ENCODE measurements at regions not wholly inside any gene's neighbourhood (a gene's known extent, or its start where the extent isn't known, plus 50 kb on each side); places are given as distances from the start of the nearest gene placed in this dataset.
A peak's percentile ranks its signal among the peaks of the same experiment; 100 is the strongest.

DNA sequence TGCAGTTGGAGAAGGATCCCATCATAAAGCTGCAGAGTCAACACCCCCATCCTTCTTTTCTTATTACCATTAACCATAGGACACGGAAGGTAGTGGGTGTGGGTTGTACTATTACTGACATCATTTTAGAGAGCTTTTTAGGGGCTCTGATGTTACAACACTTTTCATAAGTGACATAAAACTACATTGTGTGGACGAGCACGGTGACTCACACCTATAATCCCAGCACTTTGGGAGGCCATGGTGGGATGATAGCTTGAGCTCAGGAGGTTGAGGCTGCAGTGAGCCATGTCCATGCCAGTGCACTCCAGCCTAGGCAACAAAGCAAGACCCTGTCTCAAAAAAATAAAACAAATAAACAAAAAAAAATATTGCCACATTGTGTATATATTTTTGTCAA is 167.1 kb downstream of the DUSP6 start:
- DNase-seq (ENCODE audit: low spot score) = no peak

DNA sequence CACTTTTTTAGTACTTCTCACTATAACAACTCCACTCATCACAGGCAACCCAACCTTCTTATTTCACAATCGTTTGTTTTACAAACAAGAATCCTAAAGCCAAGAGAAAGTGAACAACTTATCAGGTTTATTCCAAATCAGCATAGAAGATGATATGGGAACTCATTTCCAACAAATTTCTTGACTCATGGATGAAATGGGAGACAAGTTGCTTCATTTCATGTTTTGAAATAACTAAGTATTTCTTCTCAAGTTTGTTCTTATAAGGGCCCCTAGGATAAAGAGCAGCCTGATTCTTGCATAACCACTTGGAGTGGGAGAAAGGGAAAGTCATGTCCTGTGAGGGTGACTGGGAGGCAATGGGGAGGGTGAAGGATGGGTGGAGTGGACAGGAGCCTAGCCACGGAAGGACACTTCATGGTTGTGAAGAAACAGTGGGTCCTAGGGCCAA is 168.3 kb downstream of the DUSP6 start:
- DNase-seq (ENCODE audit: low spot score) = no peak

DNA sequence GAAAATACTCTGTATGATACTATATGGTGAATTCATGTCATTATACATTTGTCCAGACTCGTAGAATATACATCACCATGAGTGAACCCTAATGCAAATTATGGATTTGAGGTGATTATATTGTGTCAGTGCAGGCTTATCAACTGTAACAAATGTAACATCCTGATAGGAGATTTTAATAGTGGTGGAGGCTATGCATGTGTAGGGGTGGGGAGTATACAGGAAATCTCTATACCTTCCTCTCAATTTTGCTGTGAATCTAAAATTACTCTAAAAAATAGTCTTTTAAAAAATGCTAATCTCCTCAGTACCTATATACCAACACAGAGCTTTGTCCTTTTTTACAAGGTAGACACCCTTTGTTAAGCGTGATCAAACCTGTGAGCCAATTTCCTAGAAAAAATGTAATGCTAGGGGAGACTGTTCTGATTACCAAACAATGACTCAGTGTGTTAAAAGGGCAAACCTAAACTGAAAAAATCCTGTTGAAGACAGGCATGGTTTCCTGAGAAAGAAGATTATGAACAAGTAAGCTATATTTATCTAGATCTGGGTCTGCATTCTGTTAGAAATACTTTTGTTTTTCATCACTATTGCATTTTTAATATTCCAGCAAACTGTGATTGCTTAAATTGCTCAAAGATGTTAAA is 170.9 kb downstream of the DUSP6 start:
- DNase-seq (ENCODE audit: low spot score) = peak; percentile 49

DNA sequence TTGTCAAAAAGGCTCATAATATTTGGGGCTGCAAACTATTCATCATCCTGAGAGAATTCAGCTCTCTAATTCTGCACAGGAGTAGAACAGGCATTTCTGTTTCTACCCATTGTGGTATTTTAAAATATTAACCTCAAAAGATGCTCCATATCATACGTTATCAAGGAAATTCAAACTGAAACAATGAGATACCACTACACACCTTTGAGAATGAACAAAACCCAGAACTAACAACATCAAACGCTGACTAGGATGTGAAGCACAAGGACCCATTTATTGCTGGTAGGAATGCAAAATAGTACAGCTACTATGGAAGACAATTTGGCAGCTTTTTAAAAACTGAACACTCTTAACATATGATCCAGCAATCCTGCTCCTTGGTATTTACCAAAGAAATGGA is 171.8 kb downstream of the DUSP6 start:
- no peak for DNase-seq (ENCODE audit: low spot score)

DNA sequence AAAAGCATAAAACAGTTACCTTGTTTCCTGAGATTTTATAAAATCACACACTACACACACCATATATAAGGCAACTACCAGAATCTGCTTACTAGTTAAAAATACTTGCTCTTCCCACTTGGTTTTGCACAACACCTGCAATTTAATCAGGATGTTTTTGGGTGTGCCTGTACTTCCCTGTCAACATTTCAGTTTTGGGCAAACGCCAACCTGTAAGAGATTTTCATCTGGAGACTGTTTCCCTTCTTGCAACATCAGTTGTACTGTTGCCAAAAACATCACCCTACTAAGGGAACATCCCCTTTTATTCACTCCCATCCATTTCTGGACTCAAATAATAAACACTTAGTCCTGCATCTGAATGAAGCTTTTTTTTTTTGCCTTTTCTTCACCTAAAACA is 172.3 kb downstream of the DUSP6 start:
- DNase-seq (ENCODE audit: low spot score) = peak; percentile 79

DNA sequence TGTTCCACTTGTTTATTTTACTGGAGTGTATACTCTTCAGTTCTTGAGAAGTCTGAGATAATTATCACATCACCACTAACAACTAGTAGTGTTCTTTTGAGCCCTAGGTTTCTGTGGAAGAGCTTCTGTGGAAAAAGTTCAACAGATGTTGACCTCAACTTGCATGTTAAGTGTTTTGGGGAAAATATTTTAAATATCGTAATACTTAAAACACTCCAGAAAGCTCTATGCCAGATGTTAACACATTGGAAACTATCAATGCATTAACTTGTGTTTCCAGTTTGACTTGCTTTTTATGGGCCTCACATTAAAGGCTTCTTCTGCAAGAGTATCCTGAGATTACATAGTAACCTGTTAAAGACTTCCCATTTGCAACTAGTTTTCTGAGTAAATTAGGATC is 173.1 kb downstream of the DUSP6 start:
- DNase-seq (ENCODE audit: low spot score) = no peak

DNA sequence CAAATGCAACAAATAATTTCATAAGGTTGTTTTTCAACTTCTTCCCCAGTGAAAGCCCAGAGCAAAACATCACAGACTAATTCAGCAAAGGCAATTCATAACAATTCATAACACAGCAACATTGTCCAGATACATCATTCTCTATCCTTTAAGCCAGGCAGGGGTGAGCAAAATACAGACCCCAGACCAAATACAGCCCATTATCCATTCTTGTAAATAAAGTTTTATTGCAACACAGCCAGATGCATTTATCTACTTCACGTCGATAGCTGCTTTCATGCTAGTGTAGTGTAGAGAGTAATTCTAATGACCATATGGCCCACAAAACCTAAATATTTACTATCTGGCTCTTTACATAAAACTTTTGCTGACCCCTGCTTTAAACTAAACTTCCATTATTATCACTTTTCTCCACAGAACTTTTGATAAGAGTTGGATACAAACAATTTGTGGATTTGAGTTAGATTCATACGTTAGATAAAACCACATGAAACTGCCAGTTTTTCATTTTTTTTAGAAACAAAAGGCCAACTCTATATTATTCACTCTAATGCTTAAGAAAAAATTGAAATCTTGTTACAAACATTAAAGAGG is 174.4 kb downstream of the DUSP6 start:
- no peak for DNase-seq (ENCODE audit: low spot score)

DNA sequence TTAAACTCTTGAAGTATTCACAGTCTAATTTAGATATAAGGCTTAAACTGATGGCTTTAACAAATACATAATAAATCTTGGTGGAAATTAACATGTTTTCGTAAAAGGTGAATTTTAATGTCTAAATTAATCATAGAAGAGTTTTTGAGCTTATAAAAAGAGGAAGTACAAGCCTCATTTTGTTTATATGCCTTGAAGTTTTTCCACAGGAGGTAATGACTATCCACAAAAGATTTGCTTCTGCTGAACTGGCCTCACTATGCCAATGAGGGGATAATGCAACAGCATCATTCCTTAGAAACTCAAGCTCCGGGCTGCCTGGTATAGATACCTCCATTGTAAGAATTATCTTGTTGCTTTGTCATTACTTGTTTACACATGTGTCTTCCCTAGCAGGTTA is 175.6 kb downstream of the DUSP6 start:
- DNase-seq (ENCODE audit: low spot score) = no peak

DNA sequence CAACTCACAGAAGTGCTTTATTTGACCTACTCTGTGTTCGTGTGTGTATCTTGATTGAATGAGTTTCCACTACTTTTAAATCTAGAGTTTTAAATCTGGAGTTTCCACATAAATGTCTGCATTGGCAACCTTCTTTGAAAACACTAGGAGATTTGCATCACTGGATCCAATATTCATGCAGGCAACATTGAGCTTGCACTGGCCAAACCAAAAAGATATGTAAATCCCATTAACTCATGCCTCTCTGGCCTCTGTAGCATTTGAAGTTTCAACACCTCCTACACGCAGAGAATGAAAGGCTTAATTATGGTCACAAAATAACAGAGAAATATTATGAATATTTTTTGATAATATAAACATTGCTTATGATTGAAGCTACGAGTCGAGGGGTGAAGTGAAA is 178.6 kb downstream of the DUSP6 start:
- no peak for DNase-seq (ENCODE audit: low spot score)

DNA sequence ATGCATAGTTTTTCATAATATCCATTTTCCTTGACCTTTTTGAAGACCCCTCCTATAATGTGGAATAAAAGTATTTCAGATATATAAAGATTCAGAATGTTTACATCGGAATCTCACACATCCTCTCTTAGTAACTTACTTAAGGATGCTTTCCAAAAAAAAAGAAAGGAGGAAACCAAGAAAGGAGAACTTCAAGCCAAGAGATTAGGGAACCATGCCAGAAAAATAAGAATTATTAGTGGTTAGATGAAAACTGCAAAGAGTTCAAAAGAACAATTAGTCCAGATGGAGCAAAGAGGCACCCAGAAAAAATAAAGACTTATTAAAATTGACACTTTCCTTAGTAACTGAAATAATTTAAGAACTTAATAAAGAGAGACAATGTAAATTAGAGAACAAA is 179.2 kb downstream of the DUSP6 start:
- no peak for DNase-seq (ENCODE audit: low spot score)

DNA sequence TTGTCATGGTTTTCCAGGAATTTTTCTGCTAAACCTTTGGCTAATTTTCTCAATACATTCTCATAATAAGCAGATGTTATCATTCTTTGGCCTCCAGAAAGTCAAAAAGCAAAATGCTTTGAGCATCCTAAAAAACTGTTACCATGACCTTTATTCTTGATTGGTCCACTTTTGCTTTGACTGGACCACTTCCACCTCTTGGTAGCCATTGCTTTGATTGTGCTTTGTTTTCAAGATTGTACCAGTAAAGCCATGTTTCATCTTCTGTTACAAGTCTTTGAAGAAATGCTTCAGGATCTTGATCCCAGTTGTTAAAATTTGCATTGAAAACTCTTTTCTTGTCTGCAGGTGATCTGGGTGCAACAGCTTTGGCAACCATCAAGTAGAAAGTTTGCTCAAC is 180.1 kb downstream of the DUSP6 start:
- no peak for DNase-seq (ENCODE audit: low spot score)

DNA sequence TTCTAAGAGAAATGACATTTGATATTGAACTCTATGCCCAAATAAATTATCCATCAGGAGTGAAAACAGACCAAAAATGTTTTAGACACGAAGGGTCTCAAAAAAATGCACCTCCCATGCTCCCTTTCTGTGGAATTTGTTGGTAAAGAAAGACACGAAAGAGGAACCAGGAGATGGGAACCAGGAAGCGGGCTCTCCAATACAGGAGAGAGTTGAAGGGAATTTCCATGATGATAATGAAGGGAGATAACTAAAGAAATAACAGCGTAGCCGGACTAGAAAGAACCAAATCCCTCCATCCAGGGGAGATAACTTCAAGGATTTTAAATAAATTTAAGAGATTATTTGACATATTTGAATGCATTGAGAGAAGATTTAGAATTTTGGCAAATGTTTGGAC is 183.0 kb downstream of the DUSP6 start:
- DNase-seq (ENCODE audit: low spot score) = no peak

DNA sequence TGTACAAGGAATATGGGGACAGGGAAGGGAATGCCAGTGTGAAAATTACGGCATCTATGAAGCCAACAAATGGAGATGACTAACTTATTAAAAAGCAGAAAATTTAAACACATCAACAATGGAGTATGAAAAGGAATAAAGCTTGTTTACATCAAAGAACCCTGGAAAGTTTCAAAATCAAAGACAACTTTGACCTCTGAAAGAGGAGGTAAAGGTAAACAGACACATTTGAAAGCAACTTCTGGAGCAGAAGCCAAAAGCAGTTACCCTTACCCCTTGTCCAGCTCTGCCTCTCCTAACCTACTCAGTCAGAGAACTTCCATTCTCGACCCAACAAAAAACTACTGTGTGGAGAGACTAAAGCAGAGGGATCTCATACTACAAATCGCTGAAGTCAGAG is 184.3 kb downstream of the DUSP6 start:
- no peak for DNase-seq (ENCODE audit: low spot score)

DNA sequence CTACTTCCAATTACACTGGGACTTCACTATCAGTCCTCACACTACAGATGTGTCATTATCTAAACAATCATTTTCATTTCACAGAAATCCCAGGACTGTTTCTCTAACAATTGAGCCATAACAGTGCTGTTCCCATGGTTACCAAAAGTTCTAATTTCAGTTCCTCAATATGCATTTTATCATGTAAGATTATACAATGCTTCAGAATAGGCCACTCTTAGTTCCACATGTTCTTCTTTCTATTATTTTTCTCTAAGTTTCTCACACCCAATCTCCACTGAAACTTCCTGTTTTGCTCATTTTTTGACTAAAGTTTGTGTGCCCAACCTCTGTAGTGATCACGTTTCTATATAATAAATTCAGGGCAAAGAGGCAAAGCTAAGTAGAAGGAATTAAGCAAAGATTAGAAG is 185.8 kb downstream of the DUSP6 start:
- no peak for DNase-seq (ENCODE audit: low spot score)

DNA sequence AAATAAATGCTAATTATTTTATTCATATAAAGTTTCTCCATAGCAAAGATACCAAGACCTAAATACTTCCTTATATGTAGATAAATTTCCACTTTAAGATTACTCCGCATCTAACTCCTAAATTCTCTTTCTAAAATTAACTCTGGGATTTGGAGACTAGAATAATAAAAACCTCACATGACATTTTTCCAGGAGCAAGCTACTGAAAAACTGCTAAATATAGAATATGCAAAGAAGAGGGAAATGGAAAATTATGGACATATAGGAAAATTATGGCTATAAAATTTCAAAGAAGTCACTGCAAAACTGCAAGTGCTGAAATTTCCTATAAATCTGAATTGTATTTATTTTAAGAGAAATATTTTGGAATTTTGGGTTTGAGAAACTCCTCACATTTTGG is 186.2 kb downstream of the DUSP6 start:
- DNase-seq (ENCODE audit: low spot score) = no peak

DNA sequence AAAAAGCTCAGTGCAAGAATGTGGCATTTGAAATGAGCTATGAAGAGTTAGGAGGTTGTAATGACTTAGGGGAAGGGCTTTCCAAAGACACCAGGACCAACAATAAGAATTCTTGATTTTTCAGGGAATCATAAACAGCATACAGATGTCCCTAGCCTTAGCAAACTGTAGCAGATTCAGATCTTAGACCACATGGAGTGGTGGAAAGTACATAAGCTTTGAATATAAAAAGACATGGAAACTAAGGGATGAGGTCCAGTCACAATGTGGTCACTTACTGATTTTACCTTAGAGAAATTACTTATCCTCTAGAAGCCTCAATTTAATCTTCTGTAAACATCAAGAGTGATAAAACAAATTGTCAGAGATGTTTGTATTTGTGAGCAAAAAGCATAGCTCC is 186.6 kb downstream of the DUSP6 start:
- no peak for DNase-seq (ENCODE audit: low spot score)

DNA sequence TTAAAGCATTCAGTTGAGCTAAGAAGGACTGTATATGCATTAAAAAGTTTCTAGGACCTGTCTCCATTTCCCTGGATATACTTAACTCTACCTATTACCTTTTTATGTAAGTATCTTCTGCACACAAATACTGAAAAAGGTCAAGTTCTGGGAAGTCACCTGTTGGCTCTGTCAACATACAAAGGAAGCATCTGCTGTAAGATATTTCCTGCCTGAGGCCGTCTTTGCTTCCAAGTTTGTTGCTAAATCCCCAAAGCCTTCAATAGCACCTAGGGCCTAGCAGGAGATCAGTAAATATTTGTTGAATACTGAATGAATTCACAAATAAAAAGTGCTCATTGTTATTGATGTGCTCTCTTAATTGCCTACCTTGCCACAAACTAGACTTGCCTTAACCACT is 188.4 kb downstream of the DUSP6 start:
- no peak for DNase-seq (ENCODE audit: low spot score)

DNA sequence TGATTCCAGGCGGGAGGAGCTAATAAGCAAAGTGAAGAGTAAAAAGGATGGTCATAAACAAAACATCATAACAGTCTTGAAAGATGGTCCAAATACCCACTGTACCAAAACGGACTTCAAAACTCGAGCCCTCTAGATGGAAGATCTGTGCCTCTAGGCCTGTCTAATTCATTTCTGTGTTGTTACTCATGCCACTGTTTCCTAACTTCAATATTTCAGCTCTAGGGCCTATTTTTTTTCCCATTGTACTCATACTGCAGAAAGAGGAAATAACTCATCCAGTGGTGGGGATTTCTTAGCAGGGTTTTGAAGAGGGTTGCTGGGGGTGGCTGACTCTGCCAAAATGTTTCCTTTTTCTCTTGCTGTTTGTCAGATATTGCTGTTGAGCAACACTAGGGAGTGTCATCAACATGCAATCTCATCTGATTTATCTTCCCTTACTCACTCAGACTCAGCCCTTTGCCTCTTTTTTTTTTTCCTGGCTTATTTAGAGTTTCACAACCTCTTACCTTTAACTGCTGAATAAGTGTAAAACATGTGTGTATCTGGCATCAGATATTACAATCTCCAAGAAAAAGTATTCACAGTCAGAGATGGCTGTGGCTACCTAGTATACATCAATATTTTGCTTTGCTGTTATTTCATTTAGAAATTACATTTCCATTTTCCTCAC is 189.6 kb downstream of the DUSP6 start:
- peak; percentile 55 for DNase-seq (ENCODE audit: low spot score)

DNA sequence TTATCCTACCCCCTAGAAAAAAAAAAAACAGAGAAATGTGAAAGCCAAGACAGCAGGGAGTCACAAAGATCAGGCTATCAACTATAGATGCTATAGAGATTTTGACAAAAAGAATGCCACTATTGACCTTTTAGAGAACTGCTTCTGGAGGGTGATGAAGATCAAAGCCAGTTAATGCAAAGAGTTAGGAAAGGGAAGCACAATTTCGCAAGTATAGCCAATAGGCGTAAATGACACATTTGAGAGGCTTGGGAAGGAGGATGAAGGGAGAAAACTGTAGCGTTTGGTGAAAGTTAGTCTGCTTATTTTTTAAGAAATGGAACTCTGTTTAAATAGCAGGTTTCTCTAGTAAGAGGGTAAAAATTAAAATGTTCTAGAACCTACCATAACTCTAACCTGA is 190.7 kb downstream of the DUSP6 start:
- DNase-seq (ENCODE audit: low spot score) = no peak

DNA sequence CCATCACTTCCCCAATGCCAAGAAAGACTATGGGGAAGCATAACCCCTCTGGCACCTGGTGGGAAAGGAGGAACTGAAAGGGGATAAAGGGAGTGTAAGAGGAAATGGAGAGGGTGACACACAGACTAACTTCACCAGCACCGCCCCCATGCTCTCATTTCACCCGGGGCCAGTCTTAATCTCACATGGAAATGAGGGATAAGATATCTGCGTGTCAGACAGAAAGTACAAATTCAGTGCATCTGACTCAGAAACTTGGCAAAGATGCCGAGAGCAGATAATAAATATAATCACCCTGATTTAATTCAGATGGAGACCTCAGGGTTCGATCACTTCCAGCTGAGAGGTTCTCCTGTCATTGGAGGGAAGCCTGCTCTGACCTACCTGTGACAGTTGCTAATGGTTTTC is 191.6 kb downstream of the DUSP6 start:
- no peak for DNase-seq (ENCODE audit: low spot score)

DNA sequence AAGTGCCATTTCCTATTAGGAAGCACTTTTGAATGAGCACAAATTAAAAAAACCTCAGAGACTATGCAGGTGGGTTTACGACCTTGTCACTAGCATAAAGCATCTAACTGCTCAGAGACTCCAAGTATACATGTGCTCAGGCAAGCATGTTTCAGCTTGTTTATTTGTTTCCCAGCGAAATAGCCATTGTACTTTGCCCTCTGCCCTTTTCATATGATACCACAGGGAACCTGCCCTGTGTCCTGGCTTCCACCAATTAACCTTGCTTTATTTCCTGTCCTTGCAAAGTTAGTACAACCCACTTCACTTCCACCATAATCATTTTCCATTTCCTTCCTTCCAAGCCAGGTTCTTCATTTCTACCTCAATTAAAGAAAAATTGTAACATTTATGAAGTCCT is 194.9 kb downstream of the DUSP6 start:
- peak; percentile 35 for DNase-seq (ENCODE audit: low spot score)

DNA sequence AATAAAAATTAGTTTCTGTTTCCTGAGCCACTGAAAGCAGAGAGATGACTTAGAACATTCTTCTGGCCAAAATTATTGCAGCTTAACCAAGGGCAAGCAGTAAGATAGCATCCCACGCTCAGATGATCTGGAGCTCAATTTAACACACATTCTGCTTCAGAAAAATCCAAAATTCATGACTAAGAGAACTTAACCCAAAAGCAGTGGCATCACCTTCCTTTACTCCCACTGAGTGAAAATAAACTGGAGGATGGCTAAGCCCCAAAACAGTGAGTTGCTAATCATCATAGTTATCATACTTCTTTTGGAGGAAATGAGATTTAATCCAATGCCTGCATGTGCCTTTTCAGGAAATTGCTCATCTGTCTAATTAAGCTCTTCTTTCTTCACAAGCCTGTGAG is 195.4 kb downstream of the DUSP6 start:
- no peak for DNase-seq (ENCODE audit: low spot score)

DNA sequence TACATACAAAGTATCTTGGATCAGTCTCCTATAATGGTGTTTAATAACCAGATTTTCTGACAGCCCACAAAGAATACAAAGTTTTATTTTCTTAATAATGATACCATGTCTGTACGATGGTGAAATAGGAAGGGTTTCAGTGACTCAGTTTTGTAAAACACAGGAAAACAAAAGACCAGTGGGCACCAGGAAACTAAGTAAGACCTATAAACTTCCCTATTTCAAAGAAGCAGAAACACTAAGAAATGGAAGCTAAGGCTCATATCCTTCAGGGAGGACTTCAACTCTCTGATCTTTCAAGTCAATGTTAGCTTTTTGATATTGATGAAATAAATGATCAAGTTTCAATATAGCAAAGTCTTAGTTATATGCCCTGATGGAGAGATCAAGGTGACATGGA is 196.0 kb downstream of the DUSP6 start:
- DNase-seq (ENCODE audit: low spot score) = no peak

DNA sequence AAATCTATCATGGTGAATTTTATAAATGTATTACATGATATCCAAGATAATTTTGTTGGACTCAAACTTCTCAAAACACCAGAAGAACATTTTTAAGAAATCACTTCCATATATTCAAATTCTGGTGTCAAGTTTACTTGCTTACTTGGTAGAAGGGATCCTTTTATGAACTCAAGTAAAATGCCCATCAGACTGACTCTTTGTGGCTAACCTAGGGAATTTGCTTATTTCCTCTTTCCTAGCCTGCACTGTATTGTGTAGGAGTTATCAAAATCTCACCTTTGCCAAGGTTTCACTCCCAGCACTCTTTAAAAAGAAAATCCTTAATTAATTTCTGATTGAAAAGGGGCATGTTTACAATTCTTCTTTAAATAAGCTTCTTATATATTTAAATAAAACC is 196.5 kb downstream of the DUSP6 start:
- DNase-seq (ENCODE audit: low spot score) = no peak
